ENCODE measurements at regions not wholly inside any gene's neighbourhood (a gene's known extent, or its start where the extent isn't known, plus 50 kb on each side); places are given as distances from the start of the nearest gene placed in this dataset.

GRCh38 chr12:4119157-4119761 is 154.3 kb upstream of the CCND2 start:
- Histone ChIP-seq H3K9ac (ENCODE audit: low read length) (no peak overlapping the region), H2AFZ (ENCODE audit: low read depth, low read length) (no peak overlapping the region), H3K36me3 (ENCODE audit: insufficient read depth, low read length) (no peaks in the 10 kb centered on the region), H3K27ac (ENCODE audit: low read length) (no peak overlapping the region), H3K9me2 (ENCODE audit: insufficient read depth, low read length) (no peaks in the 10 kb centered on the region), H3F3A (ENCODE audit: insufficient read depth, low read length, poor library complexity, severe bottlenecking) (no peaks in the 10 kb centered on the region), H3K9me3 (ENCODE audit: low read length) (no peaks in the 10 kb centered on the region), H3K79me2 (replicated peaks; ENCODE audit: insufficient read depth, low read length) (no peaks in the 10 kb centered on the region), H3K27me3 (ENCODE audit: insufficient read depth, low read depth, low read length) (no peaks in the 10 kb centered on the region), H3K4me2 (ENCODE audit: low read length) (no peak overlapping the region), H4K20me1 (ENCODE audit: insufficient read depth) (no peaks in the 10 kb centered on the region), H3K4me3 (ENCODE audit: low read length) (no peak overlapping the region)
- TF ChIP-seq EP300 (conservative IDR thresholded peaks at IDR 0.05; ENCODE audit: poor library complexity, severe bottlenecking) (no peak), POLR2AphosphoS5 (IDR thresholded peaks at IDR 0.05) (no peak), TAF1 (IDR thresholded peaks at IDR 0.05; ENCODE audit: low read depth) (no peak), RAD21 (conservative IDR thresholded peaks at IDR 0.05) (no peak), MXI1 (conservative IDR thresholded peaks at IDR 0.05; ENCODE audit: poor library complexity, severe bottlenecking) (no peak), SMC3 (conservative IDR thresholded peaks at IDR 0.05; ENCODE audit: poor library complexity) (no peak), REST (IDR thresholded peaks at IDR 0.05; ENCODE audit: borderline replicate concordance) (no peak)

- Histone ChIP-seq H3F3A (ENCODE audit: insufficient read depth, low read length, poor library complexity, severe bottlenecking) (no peaks in the 10 kb centered on the region), H3K79me2 (replicated peaks; ENCODE audit: insufficient read depth, low read length) (no peaks in the 10 kb centered on the region), H3K36me3 (ENCODE audit: insufficient read depth, low read length) (no peaks in the 10 kb centered on the region), H3K9ac (ENCODE audit: low read length) (no peak overlapping the region), H4K20me1 (ENCODE audit: insufficient read depth) (no peaks in the 10 kb centered on the region), H3K9me2 (ENCODE audit: insufficient read depth, low read length) (no peaks in the 10 kb centered on the region), H3K27ac (ENCODE audit: low read length) (no peak overlapping the region), H3K4me2 (ENCODE audit: low read length) (no peak overlapping the region), H3K9me3 (ENCODE audit: low read length) (no peaks in the 10 kb centered on the region), H3K4me3 (ENCODE audit: low read length) (no peak overlapping the region), H2AFZ (ENCODE audit: low read depth, low read length) (no peak overlapping the region), H3K27me3 (ENCODE audit: insufficient read depth, low read depth, low read length) (no peaks in the 10 kb centered on the region)
- no peak for TF ChIP-seq POLR2AphosphoS5 (IDR thresholded peaks at IDR 0.05)
- no peak for TF ChIP-seq REST (IDR thresholded peaks at IDR 0.05; ENCODE audit: borderline replicate concordance)
- TF ChIP-seq SMC3 (conservative IDR thresholded peaks at IDR 0.05; ENCODE audit: poor library complexity): no peak
- no peak for TF ChIP-seq RAD21 (conservative IDR thresholded peaks at IDR 0.05)
- no peak for TF ChIP-seq EP300 (conservative IDR thresholded peaks at IDR 0.05; ENCODE audit: poor library complexity, severe bottlenecking)
- TF ChIP-seq TAF1 (IDR thresholded peaks at IDR 0.05; ENCODE audit: low read depth): no peak
- TF ChIP-seq MXI1 (conservative IDR thresholded peaks at IDR 0.05; ENCODE audit: poor library complexity, severe bottlenecking): no peak
- TF ChIP-seq EZH2 (IDR thresholded peaks at IDR 0.05; ENCODE audit: borderline replicate concordance, insufficient read depth, low read length, poor library complexity, severe bottlenecking): no peak
- TF ChIP-seq CTCF (IDR thresholded peaks at IDR 0.05; ENCODE audit: poor library complexity, severe bottlenecking): no peak
Measured at GRCh38 chr12:4118601-4119156, 154.9 kb upstream of the CCND2 start.
